ENCODE measurements at regions not wholly inside any gene's neighbourhood (a gene's known extent, or its start where the extent isn't known, plus 50 kb on each side); places are given as distances from the start of the nearest gene placed in this dataset.

- H3K9ac ChIP-seq (replicated peaks; ENCODE audit: extremely low read depth, insufficient read depth, low read length), result no peak overlapping the region
- dilution Hi-C loops (cut with MboI; ENCODE audit: extremely low pct_ligation_motif_present, low sequenced_read_pairs), result no loop called here
- no peaks in the 10 kb centered on the region for H4K20me1 ChIP-seq (replicated peaks; ENCODE audit: control insufficient read depth, extremely low read depth, insufficient read depth, low read length)
- TF ChIP-seq GATA2 (IDR thresholded peaks at IDR 0.05; ENCODE audit: insufficient read depth, insufficient read length, low read depth, low read length), result no peak
- TF ChIP-seq JUN (IDR thresholded peaks at IDR 0.05; ENCODE audit: borderline replicate concordance, insufficient read depth, insufficient read length, low read depth), result no peak
- TF ChIP-seq MYC (IDR thresholded peaks at IDR 0.05; ENCODE audit: low read depth, low read length), result no peak
- no peak for TF ChIP-seq EZH2 (IDR thresholded peaks at IDR 0.05; ENCODE audit: borderline replicate concordance, low read depth, low read length, severe bottlenecking)
- no peak for TF ChIP-seq FOS (IDR thresholded peaks at IDR 0.05; ENCODE audit: borderline replicate concordance, insufficient read depth, low read length)
- TF ChIP-seq, protein P1, sequence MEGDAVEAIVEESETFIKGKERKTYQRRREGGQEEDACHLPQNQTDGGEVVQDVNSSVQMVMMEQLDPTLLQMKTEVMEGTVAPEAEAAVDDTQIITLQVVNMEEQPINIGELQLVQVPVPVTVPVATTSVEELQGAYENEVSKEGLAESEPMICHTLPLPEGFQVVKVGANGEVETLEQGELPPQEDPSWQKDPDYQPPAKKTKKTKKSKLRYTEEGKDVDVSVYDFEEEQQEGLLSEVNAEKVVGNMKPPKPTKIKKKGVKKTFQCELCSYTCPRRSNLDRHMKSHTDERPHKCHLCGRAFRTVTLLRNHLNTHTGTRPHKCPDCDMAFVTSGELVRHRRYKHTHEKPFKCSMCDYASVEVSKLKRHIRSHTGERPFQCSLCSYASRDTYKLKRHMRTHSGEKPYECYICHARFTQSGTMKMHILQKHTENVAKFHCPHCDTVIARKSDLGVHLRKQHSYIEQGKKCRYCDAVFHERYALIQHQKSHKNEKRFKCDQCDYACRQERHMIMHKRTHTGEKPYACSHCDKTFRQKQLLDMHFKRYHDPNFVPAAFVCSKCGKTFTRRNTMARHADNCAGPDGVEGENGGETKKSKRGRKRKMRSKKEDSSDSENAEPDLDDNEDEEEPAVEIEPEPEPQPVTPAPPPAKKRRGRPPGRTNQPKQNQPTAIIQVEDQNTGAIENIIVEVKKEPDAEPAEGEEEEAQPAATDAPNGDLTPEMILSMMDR (IDR thresholded peaks at IDR 0.05; ENCODE audit: extremely low read depth in 1 of 2, insufficient read depth in 1 of 2, low read depth in 1 of 2, low read length in 2 of 2), result no peak
- no peak overlapping the region for H3K4me3 ChIP-seq (replicated peaks in 1 of 3; ENCODE audit: insufficient read depth in 1 of 3, low read depth in 1 of 3, low read length in 3 of 3)
- no peaks in the 10 kb centered on the region for H3K79me2 ChIP-seq (ENCODE audit: control insufficient read depth, insufficient read depth, low read length)
- FAIRE-seq, result no peak
- DNase-seq (ENCODE audit: low read depth, low spot score), result no peak
- no peaks in the 10 kb centered on the region for H3K9me3 ChIP-seq (replicated peaks; ENCODE audit: control insufficient read depth, insufficient read depth, low read length)
- intact Hi-C loops (cut with micrococcal nuclease), result loop anchor here (5.0 kb wide), 1 partner anchor 226 kb away; no protein-coding TSS in a partner anchor
- BruUV-seq (replicated peaks), result no TSS peak
- peak overlapping the region; percentile 49 for H2AFZ ChIP-seq (ENCODE audit: low read depth, low read length)
- peaks cover 20% of the 10 kb centered on the region for H3K4me1 ChIP-seq (ENCODE audit: control insufficient read depth, extremely low read depth, insufficient read depth, low read length)
- H3K27me3 ChIP-seq (ENCODE audit: control insufficient read depth in 2 of 2, insufficient read depth in 2 of 2, low read length in 2 of 2), result no peaks in the 10 kb centered on the region
- no peak overlapping the region for H3K27ac ChIP-seq (ENCODE audit: insufficient read depth, low read depth, low read length)
- CTCF ChIA-PET, result interaction anchor here (0.9 kb wide), 1 partner anchor 225 kb away, joined by 3 read pairs; no protein-coding TSS in a partner anchor
- no peaks in the 10 kb centered on the region for H3K9me1 ChIP-seq (replicated peaks; ENCODE audit: control insufficient read depth, extremely low read depth, insufficient read depth, low read length)
- H3K4me2 ChIP-seq (ENCODE audit: insufficient read depth, low read length), result no peak overlapping the region
- POLR2A ChIA-PET, result no interaction called here
- H3K36me3 ChIP-seq (ENCODE audit: control insufficient read depth in 2 of 2, extremely low read depth in 1 of 2, insufficient read depth in 2 of 2, low read length in 2 of 2), result no peaks in the 10 kb centered on the region
Measured at GRCh38 chr1:186761358-186761757, 67.4 kb upstream of the PLA2G4A start.

All from endothelial cell of umbilical vein (primary cell).